Activated CD4-positive, alpha-beta memory T cell treated with anti-CD3 and anti-CD28 coated beads for 36 hours (primary cell): ENCODE measurements at regions not wholly inside any gene's neighbourhood (a gene's known extent, or its start where the extent isn't known, plus 50 kb on each side); places are given as distances from the start of the nearest gene placed in this dataset.

Experiments used
- CTCF ChIA-PET: fragments of 350-600 bp; sonication (Branson Sonifier 250); formaldehyde crosslinking; loops from one replicate; lab custom pipeline; 2021; ENCODE audit warnings: antibody characterized with exemption, inconsistent platforms; lab: Charles Lee
- POLR2A ChIA-PET: fragments of 350-600 bp; sonication (Branson Sonifier 250); formaldehyde crosslinking; loops from one replicate; lab custom pipeline; 2021; ENCODE audit warnings: antibody characterized with exemption; lab: Charles Lee
- DNase-seq: peaks from one replicate; pipeline ENCODE4 v3.0.0-alpha.2; 2020
- H3K27ac Mint-ChIP-seq: one replicate; pipeline ENCODE4 v1.8.0; 2021; ENCODE audit warnings: mixed read lengths
- H3K27me3 Mint-ChIP-seq: one replicate; pipeline ENCODE4 v1.8.0; 2021; ENCODE audit warnings: mixed read lengths
- H3K36me3 Mint-ChIP-seq: one replicate; pipeline ENCODE4 v1.8.0; 2021; ENCODE audit warnings: mixed read lengths
- H3K4me1 Mint-ChIP-seq: one replicate; pipeline ENCODE4 v1.8.0; 2021; ENCODE audit warnings: low read depth, mixed read lengths
- H3K4me3 Mint-ChIP-seq: one replicate; pipeline ENCODE4 v1.8.0; 2021; ENCODE audit warnings: mild to moderate bottlenecking, mixed read lengths
- H3K9me3 Mint-ChIP-seq: one replicate; pipeline ENCODE4 v1.8.0; 2021; ENCODE audit warnings: mixed read lengths
- intact Hi-C: fragments of 100-400 bp; cut with micrococcal nuclease; formaldehyde crosslinking; loops from one replicate; pipeline ENCODE4 v1.15.1; 2023

- intact Hi-C loops: no loop called here
- no peaks in the 10 kb centered on the region for H3K9me3 Mint-ChIP-seq
Measured at GRCh38 chr10:28853195-28853594, 175.9 kb downstream of the BAMBI start.

GRCh38 chr10:28857164-28857563, 179.8 kb downstream of the BAMBI start:
- Mint-ChIP-seq H3K4me3 (no peak overlapping the region), H3K27me3 (peaks cover 4% of the 10 kb centered on the region), H3K4me1 (no peaks in the 10 kb centered on the region), H3K27ac (no peak overlapping the region), H3K36me3 (no peaks in the 10 kb centered on the region), H3K9me3 (no peaks in the 10 kb centered on the region)
- CTCF ChIA-PET: no interaction called here
- intact Hi-C loops: no loop called here
- no peak for DNase-seq
- POLR2A ChIA-PET: no interaction called here

More at GRCh38 chr10:28853195-28853594, 175.9 kb downstream of the BAMBI start:
- no peaks in the 10 kb centered on the region for H3K36me3 Mint-ChIP-seq
- H3K27me3 Mint-ChIP-seq: peaks cover 4% of the 10 kb centered on the region
- H3K4me1 Mint-ChIP-seq: no peaks in the 10 kb centered on the region
- CTCF ChIA-PET: no interaction called here
- H3K4me3 Mint-ChIP-seq: no peak overlapping the region
- no peak overlapping the region for H3K27ac Mint-ChIP-seq
- POLR2A ChIA-PET: no interaction called here
- no peak for DNase-seq

- Mint-ChIP-seq H3K9me3 (no peaks in the 10 kb centered on the region), H3K27me3 (peaks cover 2% of the 10 kb centered on the region), H3K27ac (no peak overlapping the region), H3K4me1 (no peaks in the 10 kb centered on the region), H3K36me3 (no peaks in the 10 kb centered on the region), H3K4me3 (no peak overlapping the region)
- ChIA-PET CTCF (no interaction called here), POLR2A (no interaction called here)
- DNase-seq: no peak
- intact Hi-C loops: no loop called here
Measured at GRCh38 chr10:28858646-28859045, 181.3 kb downstream of the BAMBI start.

GRCh38 chr10:28859791-28860190, 182.5 kb downstream of the BAMBI start:
- ChIA-PET POLR2A (no interaction called here), CTCF (no interaction called here)
- no peak overlapping the region for H3K27ac Mint-ChIP-seq
- H3K4me3 Mint-ChIP-seq: no peak overlapping the region
- H3K36me3 Mint-ChIP-seq: no peaks in the 10 kb centered on the region
- peaks cover 2% of the 10 kb centered on the region for H3K27me3 Mint-ChIP-seq
- H3K9me3 Mint-ChIP-seq: no peaks in the 10 kb centered on the region
- H3K4me1 Mint-ChIP-seq: no peaks in the 10 kb centered on the region
- no peak for DNase-seq
- intact Hi-C loops: no loop called here

- Mint-ChIP-seq H3K36me3 (no peaks in the 10 kb centered on the region), H3K27me3 (peaks cover 2% of the 10 kb centered on the region), H3K4me3 (no peak overlapping the region), H3K27ac (no peak overlapping the region), H3K4me1 (no peaks in the 10 kb centered on the region), H3K9me3 (no peaks in the 10 kb centered on the region)
- ChIA-PET POLR2A (no interaction called here), CTCF (no interaction called here)
- intact Hi-C loops: no loop called here
- DNase-seq: no peak
Measured at GRCh38 chr10:28862219-28862618, 184.9 kb downstream of the BAMBI start.

- no peak overlapping the region for H3K27ac Mint-ChIP-seq
- no peak overlapping the region for H3K4me3 Mint-ChIP-seq
- H3K36me3 Mint-ChIP-seq: no peaks in the 10 kb centered on the region
- no peaks in the 10 kb centered on the region for H3K9me3 Mint-ChIP-seq
- H3K4me1 Mint-ChIP-seq: no peaks in the 10 kb centered on the region
- H3K27me3 Mint-ChIP-seq: peaks cover 2% of the 10 kb centered on the region
- intact Hi-C loops: no loop called here
- no peak for DNase-seq
- POLR2A ChIA-PET: no interaction called here
- CTCF ChIA-PET: no interaction called here
Measured at GRCh38 chr10:28869606-28870201, 192.4 kb downstream of the BAMBI start.

- intact Hi-C loops: no loop called here
- CTCF ChIA-PET: interaction anchor here (0.6 kb wide), 1 partner anchor 68 kb away, joined by 3 read pairs; no protein-coding TSS in a partner anchor
- POLR2A ChIA-PET: no interaction called here
- Mint-ChIP-seq H3K27ac (no peak overlapping the region), H3K4me1 (no peaks in the 10 kb centered on the region), H3K36me3 (no peaks in the 10 kb centered on the region), H3K4me3 (no peak overlapping the region), H3K27me3 (peaks cover 4% of the 10 kb centered on the region), H3K9me3 (no peaks in the 10 kb centered on the region)
- no peak for DNase-seq
Measured at GRCh38 chr10:28871665-28872064, 194.3 kb downstream of the BAMBI start.

GRCh38 chr10:28872587-28873165, 195.4 kb downstream of the BAMBI start:
- H3K36me3 Mint-ChIP-seq: no peaks in the 10 kb centered on the region
- CTCF ChIA-PET: no interaction called here
- H3K4me1 Mint-ChIP-seq: no peaks in the 10 kb centered on the region
- no peak overlapping the region for H3K4me3 Mint-ChIP-seq
- peaks cover 4% of the 10 kb centered on the region for H3K27me3 Mint-ChIP-seq
- POLR2A ChIA-PET: no interaction called here
- DNase-seq: no peak
- intact Hi-C loops: no loop called here
- H3K9me3 Mint-ChIP-seq: no peaks in the 10 kb centered on the region
- no peak overlapping the region for H3K27ac Mint-ChIP-seq

GRCh38 chr10:28873540-28873939, 196.2 kb downstream of the BAMBI start:
- Mint-ChIP-seq H3K36me3 (no peaks in the 10 kb centered on the region), H3K27ac (no peak overlapping the region), H3K4me1 (no peaks in the 10 kb centered on the region), H3K9me3 (no peaks in the 10 kb centered on the region), H3K27me3 (peaks cover 4% of the 10 kb centered on the region), H3K4me3 (no peak overlapping the region)
- POLR2A ChIA-PET: no interaction called here
- intact Hi-C loops: no loop called here
- DNase-seq: no peak
- CTCF ChIA-PET: no interaction called here

GRCh38 chr10:28874210-28874609, 196.9 kb downstream of the BAMBI start:
- no peak for DNase-seq
- ChIA-PET POLR2A (no interaction called here), CTCF (no interaction called here)
- H3K9me3 Mint-ChIP-seq: no peaks in the 10 kb centered on the region
- H3K4me3 Mint-ChIP-seq: no peak overlapping the region
- no peaks in the 10 kb centered on the region for H3K4me1 Mint-ChIP-seq
- intact Hi-C loops: no loop called here
- H3K27me3 Mint-ChIP-seq: peaks cover 4% of the 10 kb centered on the region
- H3K36me3 Mint-ChIP-seq: no peaks in the 10 kb centered on the region
- no peak overlapping the region for H3K27ac Mint-ChIP-seq

GRCh38 chr10:28875549-28876081, 198.3 kb downstream of the BAMBI start:
- intact Hi-C loops: no loop called here
- H3K4me1 Mint-ChIP-seq: no peaks in the 10 kb centered on the region

GRCh38 chr10:28878236-28878970, 201.1 kb downstream of the BAMBI start:
- CTCF ChIA-PET: no interaction called here
- no peaks in the 10 kb centered on the region for H3K4me1 Mint-ChIP-seq
- peaks cover 6% of the 10 kb centered on the region for H3K27me3 Mint-ChIP-seq
- no peak for DNase-seq
- no peak overlapping the region for H3K4me3 Mint-ChIP-seq
- H3K36me3 Mint-ChIP-seq: no peaks in the 10 kb centered on the region
- intact Hi-C loops: no loop called here
- no peak overlapping the region for H3K27ac Mint-ChIP-seq
- POLR2A ChIA-PET: no interaction called here
- no peaks in the 10 kb centered on the region for H3K9me3 Mint-ChIP-seq

More at GRCh38 chr10:28875549-28876081, 198.3 kb downstream of the BAMBI start:
- DNase-seq: no peak
- H3K27ac Mint-ChIP-seq: no peak overlapping the region
- ChIA-PET POLR2A (no interaction called here), CTCF (no interaction called here)
- H3K36me3 Mint-ChIP-seq: no peaks in the 10 kb centered on the region
- H3K4me3 Mint-ChIP-seq: no peak overlapping the region
- peaks cover 4% of the 10 kb centered on the region for H3K27me3 Mint-ChIP-seq
- H3K9me3 Mint-ChIP-seq: no peaks in the 10 kb centered on the region
